ENCODE measurements at regions not wholly inside any gene's neighbourhood (a gene's known extent, or its start where the extent isn't known, plus 50 kb on each side); places are given as distances from the start of the nearest gene placed in this dataset.

GRCh38 chr4:26009502-26009901 lies 95.5 kb downstream of the SMIM20 start:
- no peak for TF ChIP-seq FOXA1 (IDR thresholded peaks at IDR 0.05)
- TF ChIP-seq GABPA (IDR thresholded peaks at IDR 0.05 in 1 of 2, conservative IDR thresholded peaks at IDR 0.05 in 1 of 2), result no peak
- no peak for TF ChIP-seq TAF1 (conservative IDR thresholded peaks at IDR 0.05)
- no peak for TF ChIP-seq REST (IDR thresholded peaks at IDR 0.05)
- TF ChIP-seq ATF3 (IDR thresholded peaks at IDR 0.05), result no peak
- TF ChIP-seq EGR1 (IDR thresholded peaks at IDR 0.05; ENCODE audit: low read depth in 2 of 2), result no peak
- no peak for DNase-seq (ENCODE audit: low spot score)
- H3K9ac ChIP-seq (ENCODE audit: low read depth in 1 of 2, low read length in 2 of 2), result no peak overlapping the region
- H3K36me3 ChIP-seq (ENCODE audit: control insufficient read depth in 4 of 4, insufficient read depth in 3 of 4, low read depth in 1 of 4, low read length in 3 of 4), result no peaks in the 10 kb centered on the region
- no peak overlapping the region for H3K4me3 ChIP-seq (ENCODE audit: low read depth in 1 of 3, low read length in 3 of 3)
- H3K27me3 ChIP-seq (ENCODE audit: control insufficient read depth in 4 of 4, insufficient read depth in 4 of 4, low read length in 3 of 4), result peaks cover 0 to 8% (median 0%) of the 10 kb centered on the region in 4 donors
- H3K9me3 ChIP-seq (ENCODE audit: control insufficient read depth in 4 of 4, low read length in 3 of 4), result peaks cover 0 to 3% (median 0%) of the 10 kb centered on the region in 4 donors
- no peaks in the 10 kb centered on the region for H3K4me1 ChIP-seq (ENCODE audit: control insufficient read depth in 4 of 4, insufficient read depth in 4 of 4, low read length in 3 of 4)
- H3K27ac ChIP-seq (ENCODE audit: low read depth in 1 of 2, low read length in 2 of 2), result no peak overlapping the region
- 71% methylated on average over 3 of the region's 3 CpGs for WGBS

- Histone ChIP-seq H3K4me1 (ENCODE audit: control insufficient read depth in 4 of 4, insufficient read depth in 4 of 4, low read length in 3 of 4) (no peaks in the 10 kb centered on the region), H3K9ac (ENCODE audit: low read depth in 1 of 2, low read length in 2 of 2) (no peak overlapping the region), H3K9me3 (ENCODE audit: control insufficient read depth in 4 of 4, low read length in 3 of 4) (peaks cover 0 to 3% (median 0%) of the 10 kb centered on the region in 4 donors), H3K27ac (ENCODE audit: low read depth in 1 of 2, low read length in 2 of 2) (no peak overlapping the region), H3K4me3 (ENCODE audit: low read depth in 1 of 3, low read length in 3 of 3) (no peak overlapping the region), H3K36me3 (ENCODE audit: control insufficient read depth in 4 of 4, insufficient read depth in 3 of 4, low read depth in 1 of 4, low read length in 3 of 4) (no peaks in the 10 kb centered on the region), H3K27me3 (ENCODE audit: control insufficient read depth in 4 of 4, insufficient read depth in 4 of 4, low read length in 3 of 4) (peaks cover 0 to 6% (median 0%) of the 10 kb centered on the region in 4 donors)
- TF ChIP-seq MAX (IDR thresholded peaks at IDR 0.05) (no peak), CTCF (IDR thresholded peaks at IDR 0.05; ENCODE audit: low read depth, low read length, missing input control) (no peak), RAD21 (IDR thresholded peaks at IDR 0.05) (no peak), EGR1 (IDR thresholded peaks at IDR 0.05; ENCODE audit: low read depth in 2 of 2) (no peak), TAF1 (conservative IDR thresholded peaks at IDR 0.05) (no peak), NR2F2 (IDR thresholded peaks at IDR 0.05) (no peak)
- 19% methylated on average over 2 of the region's 2 CpGs for WGBS
- no peak for DNase-seq (ENCODE audit: low spot score)
Measured at GRCh38 chr4:26010304-26010703, 96.3 kb downstream of the SMIM20 start.

- no peaks in the 10 kb centered on the region for H3K36me3 ChIP-seq (ENCODE audit: control insufficient read depth in 4 of 4, insufficient read depth in 3 of 4, low read depth in 1 of 4, low read length in 3 of 4)
- TF ChIP-seq GABPA (IDR thresholded peaks at IDR 0.05 in 1 of 2, conservative IDR thresholded peaks at IDR 0.05 in 1 of 2), result no peak
- TF ChIP-seq ZBTB33 (IDR thresholded peaks at IDR 0.05), result no peak
- no peak for TF ChIP-seq SP1 (IDR thresholded peaks at IDR 0.05)
- TF ChIP-seq FOXA2 (IDR thresholded peaks at IDR 0.05), result no peak
- no peak for TF ChIP-seq HNF4A (conservative IDR thresholded peaks at IDR 0.05)
- no peak for TF ChIP-seq YY1 (IDR thresholded peaks at IDR 0.05)
- no peak overlapping the region for H3K27ac ChIP-seq (ENCODE audit: low read depth in 1 of 2, low read length in 2 of 2)
- H3K4me3 ChIP-seq (ENCODE audit: low read depth in 1 of 3, low read length in 3 of 3), result no peak overlapping the region
- H3K27me3 ChIP-seq (ENCODE audit: control insufficient read depth in 4 of 4, insufficient read depth in 4 of 4, low read length in 3 of 4), result peaks cover 0 to 6% (median 0%) of the 10 kb centered on the region in 4 donors
- DNase-seq (ENCODE audit: low spot score), result no peak
- WGBS, result 0% methylated on average over 2 of the region's 2 CpGs
- no peak overlapping the region for H3K9ac ChIP-seq (ENCODE audit: low read depth in 1 of 2, low read length in 2 of 2)
- H3K4me1 ChIP-seq (ENCODE audit: control insufficient read depth in 4 of 4, insufficient read depth in 4 of 4, low read length in 3 of 4), result no peaks in the 10 kb centered on the region
- H3K9me3 ChIP-seq (ENCODE audit: control insufficient read depth in 4 of 4, low read length in 3 of 4), result peaks cover 0 to 3% (median 0%) of the 10 kb centered on the region in 4 donors
Measured at GRCh38 chr4:26013629-26014028, 99.6 kb downstream of the SMIM20 start.

Data from liver (tissue), 8 donors.